HepG2 (cell line): ENCODE measurements at regions not wholly inside any gene's neighbourhood (a gene's known extent, or its start where the extent isn't known, plus 50 kb on each side); places are given as distances from the start of the nearest gene placed in this dataset.

Experiments used
- ATAC-seq: fragments of 200-7000 bp; cut with Tn5 transposase; 3 replicates; pipeline ENCODE4 v1.9.1; 2020; ENCODE audit warnings: mild to moderate bottlenecking, moderate library complexity
- BruUV-seq: library from RNA; stranded (reverse); fragments of 400-500 nt; replicated peaks from 2 replicates; lab custom pipeline; 2021; lab: Mats Ljungman, UMichigan
- CTCF ChIA-PET: fragments of 300-600 bp; formaldehyde crosslinking; extraction: SDS; loops from one replicate; lab custom pipeline; 2021; ENCODE audit warnings: low total read pairs, inconsistent platforms, low intra/inter-chr PET ratio; lab: Yijun Ruan, JAX
- POLR2A ChIA-PET: fragments of 350-600 bp; sonication (Branson Sonifier 250); formaldehyde crosslinking; loops from one replicate; lab custom pipeline; 2020; ENCODE audit warnings: antibody characterized with exemption, inconsistent platforms; lab: Yijun Ruan, JAX
- DNase-seq: peaks from one replicate; pipeline ENCODE4 v3.0.0-alpha.2; 2015; ENCODE audit warnings: low spot score
- FAIRE-seq: peaks from 3 replicates; lab custom pipeline; 2011; peaks lifted over from hg19 to GRCh38; lab: Jason Lieb, UNC
- H2AFZ ChIP-seq: one replicate; pipeline ENCODE4 v1.6.1; 2011; ENCODE audit warnings: low read length, inconsistent platforms
- H3K27ac ChIP-seq: fragments of 300-600 bp; 3 replicates; pipeline ENCODE4 v1.8.0; 2011; ENCODE audit warnings: mixed run types, mild to moderate bottlenecking, mixed read lengths, low read length, inconsistent platforms; ENCODE audit not compliant: insufficient read depth; ENCODE audit errors: extremely low read length
- H3K27me3 ChIP-seq, 2 experiments: fragments of 200-600 bp in 1 of 2; 2 replicates in 1 of 2; 3 replicates in 1 of 2; pipeline versions ENCODE4 v1.6.0 to v1.8.0; 2011; ENCODE audit warnings: low read length in 2 of 2, mild to moderate bottlenecking in 2 of 2, moderate library complexity in 2 of 2, inconsistent platforms in 1 of 2; ENCODE audit not compliant: insufficient read depth in 2 of 2, control insufficient read depth in 1 of 2
- H3K36me3 ChIP-seq, 2 experiments: fragments of 200-600 bp in 1 of 2; replicated peaks in 1 of 2; 2 replicates in 1 of 2; 3 replicates in 1 of 2; pipeline versions ENCODE4 v1.5.1 to v1.8.0; 2011; ENCODE audit warnings: low read length in 2 of 2, inconsistent platforms in 1 of 2; ENCODE audit not compliant: insufficient read depth in 2 of 2, control insufficient read depth in 1 of 2
- H3K4me1 ChIP-seq: 2 replicates; pipeline ENCODE4 v1.5.1; 2012; ENCODE audit warnings: low read length, inconsistent platforms; ENCODE audit not compliant: insufficient read depth
- H3K4me2 ChIP-seq: 2 replicates; pipeline ENCODE4 v1.6.0; 2011; ENCODE audit warnings: low read depth, low read length, inconsistent platforms
- H3K4me3 ChIP-seq, 3 experiments: fragments of 200-600 bp in 1 of 3; sonication (generic), shearing (Covaris generic) in 1 of 3; replicated peaks in 1 of 3; 2 replicates each; pipeline ENCODE4 v1.5.1; 2011 to 2016; ENCODE audit warnings: low read length in 3 of 3, inconsistent platforms in 2 of 3, low read depth in 2 of 3, mild to moderate bottlenecking in 2 of 3, control low read depth in 1 of 3, mixed read lengths in 1 of 3; ENCODE audit not compliant: insufficient read depth in 1 of 3
- H3K79me2 ChIP-seq: one replicate; pipeline ENCODE4 v1.6.1; 2011; ENCODE audit warnings: low read length, inconsistent platforms; ENCODE audit not compliant: insufficient read depth
- H3K9ac ChIP-seq: 2 replicates; pipeline ENCODE4 v1.6.0; 2011; ENCODE audit warnings: mild to moderate bottlenecking, low read depth, low read length, inconsistent platforms; ENCODE audit not compliant: insufficient read depth
- H3K9me3 ChIP-seq: 2 replicates; pipeline ENCODE4 v1.5.1; 2012; ENCODE audit warnings: mild to moderate bottlenecking, low read length
- H4K20me1 ChIP-seq: 2 replicates; pipeline ENCODE4 v1.6.0; 2011; ENCODE audit warnings: inconsistent platforms, mild to moderate bottlenecking, low read length, moderate library complexity; ENCODE audit not compliant: insufficient read depth
- AHDC1 ChIP-seq: sonication (generic); formaldehyde crosslinking; IDR thresholded peaks from 2 replicates; pipeline ENCODE4 v1.5.1; 2020; ENCODE audit warnings: mild to moderate bottlenecking, missing genetic modification reagents, borderline replicate concordance
- DZIP1 ChIP-seq: sonication (generic); formaldehyde crosslinking; IDR thresholded peaks from 2 replicates; pipeline ENCODE4 v1.5.0; 2020; ENCODE audit warnings: mild to moderate bottlenecking, missing genetic modification reagents
- GABPB1 ChIP-seq: IDR thresholded peaks from 2 replicates; pipeline ENCODE4 v1.6.1; 2016; ENCODE audit warnings: mild to moderate bottlenecking, missing genetic modification reagents, moderate library complexity, missing compliant biosample characterization
- NR2F2 ChIP-seq: IDR thresholded peaks from 2 replicates; pipeline ENCODE4 v1.6.1; 2012; ENCODE audit warnings: low read depth, inconsistent platforms, borderline replicate concordance
- NR3C1 ChIP-seq: sonication (generic); formaldehyde crosslinking; IDR thresholded peaks from 2 replicates; pipeline ENCODE4 v1.4.0; 2020; ENCODE audit warnings: missing genetic modification reagents
- SNAPC5 ChIP-seq: sonication (generic); formaldehyde crosslinking; IDR thresholded peaks from 2 replicates; pipeline ENCODE4 v1.8.1; 2023; ENCODE audit warnings: mild to moderate bottlenecking, missing genetic modification reagents, borderline replicate concordance
- TARDBP ChIP-seq: sonication (generic); formaldehyde crosslinking; IDR thresholded peaks from 2 replicates; pipeline ENCODE4 v1.8.0; 2022; ENCODE audit warnings: mild to moderate bottlenecking, missing genetic modification reagents
- TEAD3 ChIP-seq: optimal IDR thresholded peaks from 2 replicates; pipeline ENCODE3; 2016; ENCODE audit warnings: borderline replicate concordance
- ZBTB7A ChIP-seq: sonication (generic); formaldehyde crosslinking; IDR thresholded peaks from 2 replicates; pipeline ENCODE4 v1.8.0; 2022; ENCODE audit warnings: mild to moderate bottlenecking, missing genetic modification reagents
- ZFP82 ChIP-seq: sonication (generic); formaldehyde crosslinking; IDR thresholded peaks from 2 replicates; pipeline ENCODE4 v1.5.1; 2020; ENCODE audit warnings: mild to moderate bottlenecking, missing genetic modification reagents, borderline replicate concordance
- ZIK1 ChIP-seq: sonication (generic); formaldehyde crosslinking; IDR thresholded peaks from 2 replicates; pipeline ENCODE4 v1.5.0; 2020; ENCODE audit warnings: mild to moderate bottlenecking, low read depth, missing genetic modification reagents, borderline replicate concordance
- ZNF180 ChIP-seq: sonication (generic); formaldehyde crosslinking; IDR thresholded peaks from 2 replicates; pipeline ENCODE4 v1.4.0; 2020; ENCODE audit warnings: low read depth, missing genetic modification reagents, borderline replicate concordance
- ZNF513 ChIP-seq: sonication (generic); formaldehyde crosslinking; conservative IDR thresholded peaks from 2 replicates; pipeline ENCODE4 v1.5.0; 2020; ENCODE audit warnings: missing genetic modification reagents
- WGBS: methylation state at CpG from one replicate; pipeline ENCODE4 v1.1.6; 2017; ENCODE audit warnings: low lambda C conversion rate; 5-methylcytosine and 5-hydroxymethylcytosine counted together
- in situ Hi-C: cut with HindIII; loops from 2 replicates; pipeline ENCODE4 v1.10.0; 2017; ENCODE audit warnings: low pct_unique_long_range_greater_than_20kb; ENCODE audit not compliant: extremely low pct_ligation_motif_present
- intact Hi-C: fragments of 100-400 bp; cut with micrococcal nuclease; formaldehyde crosslinking; loops from one replicate; pipeline ENCODE4 v1.10.0; 2022; ENCODE audit not compliant: unreplicated experiment

- TF ChIP-seq DZIP1 (CRISPR knock-in tag): no peak
- TF ChIP-seq ZNF180: no peak
- TF ChIP-seq ZNF513 (CRISPR knock-in tag): no peak
- TF ChIP-seq NR2F2: peak; percentile 63; the same call in 1 of the 2 replicates
- no peak for TF ChIP-seq GABPB1 (CRISPR knock-in tag)
- TF ChIP-seq ZFP82: no peak
Observed at GRCh38 chr3:35528728-35529127, 110.6 kb upstream of the ARPP21 start (continued).

- H3K4me3 ChIP-seq: no peak overlapping the region
- CTCF ChIA-PET: no interaction called here
- BruUV-seq: no TSS peak
- no peak overlapping the region for H3K4me2 ChIP-seq
- H3K27ac ChIP-seq: no peak overlapping the region
- TF ChIP-seq TARDBP (CRISPR knock-in tag) (no peak), ZBTB7A (no peak), TEAD3 (CRISPR knock-in tag) (no peak), NR3C1 (CRISPR knock-in tag) (no peak), AHDC1 (no peak), ZIK1 (CRISPR knock-in tag) (no peak), SNAPC5 (CRISPR knock-in tag) (no peak)
- no peaks in the 10 kb centered on the region for H3K9me3 ChIP-seq
- H3K27me3 ChIP-seq: no peaks in the 10 kb centered on the region; a peak in 1 of 5 replicates
- H3K36me3 ChIP-seq: no peaks in the 10 kb centered on the region
- H4K20me1 ChIP-seq: no peaks in the 10 kb centered on the region
- no peak overlapping the region for H3K9ac ChIP-seq
- POLR2A ChIA-PET: no interaction called here
- WGBS: 74% methylated on average over 6 of the region's 6 CpGs
- DNase-seq (no peak), FAIRE-seq (no peak), ATAC-seq (no peak)
- intact Hi-C loops (no loop called here), in situ Hi-C loops (no loop called here)
- no peak overlapping the region for H2AFZ ChIP-seq
- H3K79me2 ChIP-seq: no peaks in the 10 kb centered on the region
- peaks cover 20% of the 10 kb centered on the region for H3K4me1 ChIP-seq
Observed at GRCh38 chr3:35529337-35529736, 110.0 kb upstream of the ARPP21 start.
